Stimulated activated CD8-positive, alpha-beta memory T cell treated with anti-CD3 and anti-CD28 coated beads, Interleukin-4, amount 100 ng/mL, for 24 hours (primary cell): ENCODE measurements at regions not wholly inside any gene's neighbourhood (a gene's known extent, or its start where the extent isn't known, plus 50 kb on each side); places are given as distances from the start of the nearest gene placed in this dataset.

Experiments
- DNase-seq: peaks from one replicate; pipeline ENCODE4 v3.0.0-alpha.2; 2020; ENCODE audit warnings: low read depth

DNA sequence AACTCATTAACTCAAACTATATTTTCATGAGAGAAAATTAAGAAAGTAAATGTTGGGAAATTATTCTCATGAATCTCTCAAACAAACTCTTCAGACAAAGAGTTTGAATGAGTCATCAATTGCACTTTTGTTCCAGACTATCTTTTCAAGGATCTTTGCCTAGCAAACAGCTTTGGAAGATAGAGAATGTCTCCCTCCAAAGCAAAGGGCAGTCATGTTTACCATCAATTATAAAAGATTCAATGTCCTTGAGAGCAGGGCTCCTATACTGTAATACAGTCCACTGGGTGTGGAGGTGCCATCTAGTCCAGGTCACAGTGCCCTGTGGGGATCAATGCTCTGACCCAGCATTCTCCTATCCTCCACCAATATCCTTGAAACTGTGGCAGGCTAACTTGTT, 1429.3 kb downstream of the EFNA5 start:
- DNase-seq = no peak

- no peak for DNase-seq
These were observed 1464.7 kb downstream of the EFNA5 start for GRCh38 chr5:106205916-106206571.

DNA sequence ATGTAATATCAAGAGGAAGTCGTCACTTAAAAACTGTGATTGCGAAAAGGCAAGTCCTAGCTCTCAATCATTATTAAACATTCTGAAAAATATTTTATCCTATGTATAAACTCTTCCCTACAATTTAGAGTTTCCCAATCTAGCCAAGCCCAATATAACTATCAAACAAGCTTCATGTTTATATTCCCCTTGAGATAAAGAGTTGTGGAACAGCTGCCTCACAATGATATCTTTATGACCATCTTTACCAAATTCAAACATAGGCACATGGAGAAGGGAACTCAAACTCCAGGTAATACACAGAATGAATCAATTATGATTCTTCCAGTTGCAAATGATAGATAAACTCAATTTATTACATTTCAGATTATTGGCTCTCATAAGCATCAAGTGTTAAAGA, 1468.7 kb downstream of the EFNA5 start:
- DNase-seq = no peak

DNA sequence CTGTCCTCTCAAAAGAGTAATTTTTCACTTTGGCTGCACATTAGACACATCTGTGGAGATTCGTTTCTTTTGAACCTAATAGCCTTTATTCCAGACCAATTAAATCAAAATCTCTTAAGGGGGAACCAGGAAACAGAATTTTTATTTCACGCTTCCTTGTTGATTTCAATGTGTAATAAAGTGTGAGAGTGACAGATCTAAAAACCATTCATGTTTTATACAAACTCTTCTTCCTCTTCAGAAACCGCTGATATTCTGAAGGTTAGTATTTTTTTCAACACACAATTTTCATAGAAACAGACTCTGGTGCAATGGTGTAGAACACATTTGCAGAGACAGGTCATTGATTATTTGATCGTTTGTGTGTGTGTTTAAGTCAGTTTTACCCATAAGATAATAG, 1469.8 kb downstream of the EFNA5 start:
- no peak for DNase-seq

- DNase-seq = no peak
These were observed 1474.9 kb downstream of the EFNA5 start for GRCh38 chr5:106195679-106196474.

DNA sequence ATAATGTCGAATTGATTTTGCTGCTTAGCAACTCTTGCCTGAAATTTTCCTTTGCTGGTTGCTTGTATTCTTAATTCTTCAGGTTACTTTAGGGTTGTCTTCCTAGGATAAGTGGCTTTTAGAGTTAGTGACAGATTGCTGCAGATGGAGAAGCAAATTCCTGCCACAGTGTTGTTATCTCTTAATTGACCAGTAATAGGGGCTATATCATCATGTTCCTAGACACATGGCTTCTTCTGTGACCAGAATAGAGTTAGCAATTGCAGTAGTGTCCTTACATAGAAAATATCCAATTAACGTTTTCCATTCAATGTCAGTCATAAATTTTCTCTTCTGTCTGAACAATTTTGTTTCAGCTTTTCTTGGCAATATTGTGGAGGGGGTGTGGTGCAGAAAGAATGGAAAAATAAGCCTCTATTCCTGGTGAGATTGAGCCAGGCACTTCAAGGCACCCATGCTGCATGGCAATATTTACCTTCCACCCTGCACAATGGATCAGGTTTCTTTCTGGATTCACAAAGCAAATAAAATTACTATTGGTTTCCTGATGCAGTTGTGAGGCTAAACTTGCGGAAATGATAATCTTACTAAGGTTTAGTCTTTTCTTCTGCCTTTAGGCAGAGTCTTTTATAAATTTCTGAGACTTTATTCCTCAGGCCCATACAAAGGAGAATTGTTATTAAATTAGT, 1481.5 kb downstream of the EFNA5 start:
- no peak for DNase-seq

DNA sequence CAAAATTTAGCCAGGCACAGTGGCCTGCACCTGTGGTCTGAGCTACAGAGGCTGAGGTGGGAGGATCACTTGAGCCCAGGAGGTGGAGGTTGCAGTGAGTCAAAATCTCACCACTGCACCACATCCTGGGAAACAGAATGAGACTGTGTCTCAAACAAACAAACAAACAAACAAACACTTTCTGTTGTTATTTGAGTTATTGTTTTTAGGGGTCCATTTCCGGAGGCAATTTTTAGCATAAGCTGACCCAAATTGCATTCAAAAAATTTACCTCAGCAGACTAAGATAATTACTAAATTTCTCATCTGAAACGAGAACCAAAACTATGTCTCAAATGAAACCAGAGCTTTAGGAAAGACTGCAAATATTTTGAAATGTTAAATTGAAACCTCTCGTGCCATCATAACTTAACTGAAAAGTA, 1485.1 kb downstream of the EFNA5 start:
- DNase-seq = no peak

DNA sequence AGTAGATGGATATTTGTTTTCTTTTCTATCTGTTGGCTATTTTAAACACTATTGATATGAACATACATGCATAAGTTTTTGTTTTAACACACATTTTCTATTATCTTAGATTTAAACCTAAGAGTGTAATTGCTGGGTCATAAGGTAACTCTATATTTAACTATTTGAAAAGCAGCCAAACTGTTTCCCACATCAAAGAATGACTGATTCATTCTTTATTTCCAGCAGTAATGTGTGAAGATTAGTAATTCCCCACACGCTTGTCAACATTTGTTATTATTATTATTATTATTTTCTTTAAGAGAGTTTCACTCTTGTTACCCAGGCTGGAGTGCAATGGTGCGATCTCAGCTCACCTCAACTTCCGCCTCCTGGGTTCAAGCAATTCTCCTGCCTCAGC, 1495.8 kb downstream of the EFNA5 start:
- DNase-seq = no peak

DNA sequence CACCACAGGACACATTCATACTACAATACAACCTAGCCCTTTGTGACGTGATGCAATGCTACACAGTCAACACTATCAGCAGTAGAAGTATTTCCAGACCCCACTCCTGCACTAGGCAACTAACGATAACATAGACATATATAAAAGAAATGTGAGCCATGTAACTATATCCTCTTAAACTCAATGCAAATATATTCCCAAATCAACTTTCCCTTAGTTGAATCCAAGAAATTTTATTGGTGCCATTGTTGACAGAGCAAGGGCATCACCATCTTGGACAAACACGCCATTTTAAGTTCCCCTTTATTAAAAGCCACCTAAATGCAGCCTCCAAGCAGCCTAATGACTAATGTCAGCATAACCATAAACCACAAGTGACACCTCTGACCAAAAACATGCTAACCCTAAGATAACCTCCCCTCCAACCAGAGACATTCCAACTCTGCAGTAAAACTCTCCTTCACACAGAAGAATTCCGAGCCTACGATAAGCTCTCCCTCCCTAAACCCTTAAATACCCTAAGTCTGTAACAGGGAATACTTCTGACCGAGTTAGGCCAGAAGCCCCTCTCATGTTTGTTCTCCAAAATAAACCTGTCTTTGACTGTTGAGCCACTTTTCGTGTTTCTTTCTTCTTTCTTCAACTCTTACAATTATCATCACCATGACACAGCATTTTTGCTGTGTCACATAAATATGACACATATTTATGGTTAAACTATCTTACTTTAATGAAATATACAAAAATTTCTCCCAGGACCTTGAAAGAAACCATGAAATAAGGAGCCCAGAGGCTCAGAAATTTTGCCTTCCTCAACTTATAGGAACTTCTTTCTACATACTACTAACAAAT, 1497.8 kb downstream of the EFNA5 start:
- no peak for DNase-seq

- DNase-seq = no peak
These were observed 1499.0 kb downstream of the EFNA5 start for GRCh38 chr5:106171708-106172107.

GRCh38 chr5:106171132-106171531, 1499.6 kb downstream of the EFNA5 start:
- DNase-seq = no peak

DNA sequence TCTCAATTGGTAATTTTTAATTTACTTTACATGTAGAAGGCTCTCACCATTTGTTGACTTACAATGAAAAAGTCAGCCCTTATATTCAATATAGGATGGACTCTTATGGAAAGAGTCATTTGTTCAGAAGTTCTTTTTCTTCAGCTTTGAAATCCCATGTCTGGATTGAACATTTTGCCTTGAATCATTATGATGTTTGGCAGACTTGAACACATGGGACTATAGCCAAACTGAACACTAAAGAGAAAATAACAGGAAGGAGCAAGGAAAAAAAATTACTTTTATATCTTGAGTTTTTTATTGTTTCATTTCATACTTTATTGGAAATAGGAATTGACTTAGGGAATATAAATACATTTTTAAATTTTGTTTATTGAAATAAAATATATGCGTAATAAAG, 1503.0 kb downstream of the EFNA5 start:
- no peak for DNase-seq

- DNase-seq = no peak
These were observed 1507.5 kb downstream of the EFNA5 start for GRCh38 chr5:106163233-106163632.

- no peak for DNase-seq
These were observed 1511.1 kb downstream of the EFNA5 start for GRCh38 chr5:106159616-106160015.

DNA sequence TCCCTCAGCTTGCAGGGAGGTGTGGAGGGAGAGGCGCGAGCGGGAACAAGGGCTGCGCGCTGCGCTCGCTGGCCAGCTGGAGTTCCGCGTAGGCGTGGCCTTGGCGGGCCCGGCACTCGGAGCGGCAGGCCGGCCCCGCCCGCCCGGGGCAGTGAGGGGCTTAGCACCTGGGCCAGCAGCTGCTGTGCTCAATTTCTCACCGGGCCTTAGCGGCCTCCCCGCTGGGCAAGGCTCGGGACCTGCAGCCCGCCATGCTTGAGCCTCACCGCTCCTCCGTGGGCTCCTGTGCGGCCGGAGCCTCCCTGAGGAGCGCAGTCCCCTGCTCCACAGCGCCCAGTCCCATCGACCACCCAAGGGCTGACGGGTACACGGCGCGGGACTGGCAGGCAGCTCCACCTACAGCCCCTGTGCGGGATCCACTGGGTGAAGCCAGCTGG, 1516.4 kb downstream of the EFNA5 start:
- DNase-seq = no peak

GRCh38 chr5:106152569-106152968, 1518.2 kb downstream of the EFNA5 start:
- no peak for DNase-seq

DNA sequence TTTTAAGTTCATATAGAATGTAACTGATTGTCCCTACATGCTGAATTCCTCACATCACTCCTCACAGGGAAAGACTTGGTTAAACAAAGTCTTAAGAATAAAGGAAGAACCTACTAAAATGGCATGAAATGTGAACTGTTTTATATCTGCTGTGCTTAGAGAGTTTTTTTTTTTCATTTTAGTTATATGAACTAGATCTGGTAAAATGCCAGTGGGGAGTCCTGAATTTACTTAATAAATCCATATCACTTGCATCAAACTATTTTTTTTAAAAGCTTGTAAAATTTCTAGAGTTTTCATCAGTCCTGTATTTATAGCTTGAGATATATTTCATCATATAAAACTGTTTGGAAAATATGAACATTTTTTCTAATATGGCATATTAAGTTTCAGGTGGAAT, 1528.6 kb downstream of the EFNA5 start:
- DNase-seq = no peak

DNA sequence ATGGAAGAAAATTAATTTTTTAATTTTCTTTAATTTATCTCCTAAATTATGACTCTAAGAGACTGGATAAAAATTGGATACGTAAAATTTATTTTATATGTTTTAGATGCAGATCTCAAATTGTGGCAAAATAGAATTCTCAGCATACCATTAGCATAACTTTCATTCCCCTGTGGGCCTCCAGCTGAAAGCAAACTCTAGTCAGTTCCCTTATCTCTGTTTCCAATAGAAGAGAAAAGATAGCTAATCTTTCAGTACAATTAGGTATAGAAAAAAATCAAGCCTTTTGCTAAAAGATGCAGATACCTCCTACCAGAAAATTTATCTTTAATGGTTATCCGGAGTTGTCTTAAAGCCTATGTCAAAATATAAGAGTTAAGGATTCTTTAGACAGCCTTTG, 1530.6 kb downstream of the EFNA5 start:
- DNase-seq = no peak

DNA sequence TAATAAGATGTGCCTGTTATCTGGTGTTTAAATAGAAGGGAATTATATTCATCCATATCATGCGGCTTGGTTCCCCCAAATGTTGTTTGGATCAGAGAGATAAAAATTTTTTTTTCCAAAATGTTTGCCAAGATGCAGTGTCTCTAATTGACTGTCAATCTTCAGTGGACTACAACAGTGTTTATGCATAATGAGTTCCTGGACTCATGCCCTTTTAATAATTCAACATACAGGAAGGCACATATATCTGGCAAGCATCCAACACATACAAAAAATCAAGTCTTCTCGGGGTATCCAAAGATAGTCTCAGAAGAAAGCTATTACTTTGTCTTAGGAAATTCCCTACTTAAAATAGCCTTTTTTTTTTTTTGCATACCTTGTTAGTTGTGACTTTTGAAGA, 1534.7 kb downstream of the EFNA5 start:
- DNase-seq = no peak

- DNase-seq = no peak
These were observed 1535.3 kb downstream of the EFNA5 start for GRCh38 chr5:106135473-106135872.

GRCh38 chr5:106134549-106134948, 1536.2 kb downstream of the EFNA5 start:
- DNase-seq = no peak

- no peak for DNase-seq
These were observed 1542.8 kb downstream of the EFNA5 start for GRCh38 chr5:106127985-106128384.
